ENCODE measurements at regions not wholly inside any gene's neighbourhood (a gene's known extent, or its start where the extent isn't known, plus 50 kb on each side); places are given as distances from the start of the nearest gene placed in this dataset.
A peak's percentile ranks its signal among the peaks of the same experiment; 100 is the strongest.
"Not testable (repeated sequence)": the region's sequence is repeated elsewhere in the genome, so short reads cannot be mapped to it uniquely, and the experiment has no call there.

GRCh38 chr12:46669720-46670119 is 156.1 kb downstream of the SLC38A4 start:
- DNase-seq (ENCODE audit: low spot score) = no peak

GRCh38 chr12:46667551-46667950 is 158.2 kb downstream of the SLC38A4 start:
- DNase-seq (ENCODE audit: low spot score) = no peak

- peak; percentile 57 for DNase-seq (ENCODE audit: low spot score)
These were observed 161.0 kb downstream of the SLC38A4 start for GRCh38 chr12:46664761-46665287.

GRCh38 chr12:46663318-46663717 is 162.5 kb downstream of the SLC38A4 start:
- no peak for DNase-seq (ENCODE audit: low spot score)

GRCh38 chr12:46661110-46661845 is 164.5 kb downstream of the SLC38A4 start:
- peak; percentile 31 for DNase-seq (ENCODE audit: low spot score)

- no peak for DNase-seq (ENCODE audit: low spot score)
These were observed 165.1 kb downstream of the SLC38A4 start for GRCh38 chr12:46660719-46661109.

GRCh38 chr12:46660276-46660675 is 165.5 kb downstream of the SLC38A4 start:
- DNase-seq (ENCODE audit: low spot score) = no peak

- DNase-seq (ENCODE audit: low spot score) = no peak
These were observed 166.0 kb downstream of the SLC38A4 start for GRCh38 chr12:46659824-46660223.

GRCh38 chr12:46659032-46659650 is 166.7 kb downstream of the SLC38A4 start:
- DNase-seq (ENCODE audit: low spot score) = no peak

- no peak for DNase-seq (ENCODE audit: low spot score)
These were observed 168.1 kb downstream of the SLC38A4 start for GRCh38 chr12:46657453-46658411.

GRCh38 chr12:46655984-46656383 is 169.8 kb downstream of the SLC38A4 start:
- DNase-seq (ENCODE audit: low spot score) = not testable (repeated sequence)

- DNase-seq (ENCODE audit: low spot score) = no peak
These were observed 172.5 kb downstream of the SLC38A4 start for GRCh38 chr12:46653311-46653710.

- no peak for DNase-seq (ENCODE audit: low spot score)
These were observed 173.1 kb downstream of the SLC38A4 start for GRCh38 chr12:46652692-46653091.

GRCh38 chr12:46650688-46651087 is 175.1 kb downstream of the SLC38A4 start:
- DNase-seq (ENCODE audit: low spot score) = no peak

GRCh38 chr12:46649433-46649832 is 176.4 kb downstream of the SLC38A4 start:
- DNase-seq (ENCODE audit: low spot score) = no peak

GRCh38 chr12:46647034-46647433 is 178.8 kb downstream of the SLC38A4 start:
- DNase-seq (ENCODE audit: low spot score) = no peak

GRCh38 chr12:46641649-46642048 is 184.1 kb downstream of the SLC38A4 start:
- DNase-seq (ENCODE audit: low spot score) = not testable (repeated sequence)

- no peak for DNase-seq (ENCODE audit: low spot score)
These were observed 190.0 kb downstream of the SLC38A4 start for GRCh38 chr12:46635818-46636217.

- no peak for DNase-seq (ENCODE audit: low spot score)
These were observed 196.2 kb downstream of the SLC38A4 start for GRCh38 chr12:46629331-46630229.

GRCh38 chr12:46628176-46628575 is 197.6 kb downstream of the SLC38A4 start:
- no peak for DNase-seq (ENCODE audit: low spot score)

GRCh38 chr12:46627686-46628085 is 198.1 kb downstream of the SLC38A4 start:
- no peak for DNase-seq (ENCODE audit: low spot score)
